PC-9 (cell line): ENCODE measurements at regions not wholly inside any gene's neighbourhood (a gene's known extent, or its start where the extent isn't known, plus 50 kb on each side); places are given as distances from the start of the nearest gene placed in this dataset.

Experiments
- EZH2 ChIP-seq: fragments of 200-600 bp; sonication (generic); IDR thresholded peaks from 2 replicates; pipeline ENCODE4 v1.8.0; 2017; ENCODE audit warnings: antibody characterized with exemption, low read depth
- TF ChIP-seq, protein P1 (sequence below): fragments of 200-600 bp; sonication (generic); conservative IDR thresholded peaks from 2 replicates; pipeline ENCODE4 v1.6.1; 2017; ENCODE audit warnings: mixed run types, antibody characterized with exemption, mild to moderate bottlenecking, moderate library complexity

GRCh38 chr5:6235726-6236125 lies 142.6 kb downstream of the MED10 start:
- TF ChIP-seq, protein P1, sequence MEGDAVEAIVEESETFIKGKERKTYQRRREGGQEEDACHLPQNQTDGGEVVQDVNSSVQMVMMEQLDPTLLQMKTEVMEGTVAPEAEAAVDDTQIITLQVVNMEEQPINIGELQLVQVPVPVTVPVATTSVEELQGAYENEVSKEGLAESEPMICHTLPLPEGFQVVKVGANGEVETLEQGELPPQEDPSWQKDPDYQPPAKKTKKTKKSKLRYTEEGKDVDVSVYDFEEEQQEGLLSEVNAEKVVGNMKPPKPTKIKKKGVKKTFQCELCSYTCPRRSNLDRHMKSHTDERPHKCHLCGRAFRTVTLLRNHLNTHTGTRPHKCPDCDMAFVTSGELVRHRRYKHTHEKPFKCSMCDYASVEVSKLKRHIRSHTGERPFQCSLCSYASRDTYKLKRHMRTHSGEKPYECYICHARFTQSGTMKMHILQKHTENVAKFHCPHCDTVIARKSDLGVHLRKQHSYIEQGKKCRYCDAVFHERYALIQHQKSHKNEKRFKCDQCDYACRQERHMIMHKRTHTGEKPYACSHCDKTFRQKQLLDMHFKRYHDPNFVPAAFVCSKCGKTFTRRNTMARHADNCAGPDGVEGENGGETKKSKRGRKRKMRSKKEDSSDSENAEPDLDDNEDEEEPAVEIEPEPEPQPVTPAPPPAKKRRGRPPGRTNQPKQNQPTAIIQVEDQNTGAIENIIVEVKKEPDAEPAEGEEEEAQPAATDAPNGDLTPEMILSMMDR: no peak
- no peak for TF ChIP-seq EZH2
